ELR (cell line): ENCODE measurements at regions not wholly inside any gene's neighbourhood (a gene's known extent, or its start where the extent isn't known, plus 50 kb on each side); places are given as distances from the start of the nearest gene placed in this dataset.
"Not testable (repeated sequence)": the region's sequence is repeated elsewhere in the genome, so short reads cannot be mapped to it uniquely, and the experiment has no call there.

Experiments
- DNase-seq: peaks from one replicate; pipeline ENCODE4 v3.0.0-alpha.2; 2015; ENCODE audit warnings: low read depth

DNA sequence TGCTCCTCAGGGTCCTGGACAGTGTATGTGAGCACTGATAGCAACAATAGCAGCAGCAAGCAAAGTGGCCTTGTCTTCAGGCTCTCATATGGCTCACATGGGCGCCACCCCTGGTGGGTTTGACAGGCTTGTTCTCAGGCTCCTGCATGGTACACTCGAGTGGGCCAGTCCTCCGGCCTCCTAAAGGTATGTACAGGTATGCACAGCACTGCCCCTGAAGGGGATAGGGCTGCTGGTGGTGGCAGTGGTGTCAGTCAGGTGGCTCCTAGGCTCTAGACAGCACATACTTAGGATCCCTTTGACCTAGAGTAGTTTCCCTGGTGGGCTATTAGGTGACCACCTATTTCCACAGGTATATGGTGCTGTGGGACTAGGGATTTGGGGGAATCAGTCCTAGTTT, 79.8 kb downstream of the LGALS9B start:
- DNase-seq, result not testable (repeated sequence)

DNA sequence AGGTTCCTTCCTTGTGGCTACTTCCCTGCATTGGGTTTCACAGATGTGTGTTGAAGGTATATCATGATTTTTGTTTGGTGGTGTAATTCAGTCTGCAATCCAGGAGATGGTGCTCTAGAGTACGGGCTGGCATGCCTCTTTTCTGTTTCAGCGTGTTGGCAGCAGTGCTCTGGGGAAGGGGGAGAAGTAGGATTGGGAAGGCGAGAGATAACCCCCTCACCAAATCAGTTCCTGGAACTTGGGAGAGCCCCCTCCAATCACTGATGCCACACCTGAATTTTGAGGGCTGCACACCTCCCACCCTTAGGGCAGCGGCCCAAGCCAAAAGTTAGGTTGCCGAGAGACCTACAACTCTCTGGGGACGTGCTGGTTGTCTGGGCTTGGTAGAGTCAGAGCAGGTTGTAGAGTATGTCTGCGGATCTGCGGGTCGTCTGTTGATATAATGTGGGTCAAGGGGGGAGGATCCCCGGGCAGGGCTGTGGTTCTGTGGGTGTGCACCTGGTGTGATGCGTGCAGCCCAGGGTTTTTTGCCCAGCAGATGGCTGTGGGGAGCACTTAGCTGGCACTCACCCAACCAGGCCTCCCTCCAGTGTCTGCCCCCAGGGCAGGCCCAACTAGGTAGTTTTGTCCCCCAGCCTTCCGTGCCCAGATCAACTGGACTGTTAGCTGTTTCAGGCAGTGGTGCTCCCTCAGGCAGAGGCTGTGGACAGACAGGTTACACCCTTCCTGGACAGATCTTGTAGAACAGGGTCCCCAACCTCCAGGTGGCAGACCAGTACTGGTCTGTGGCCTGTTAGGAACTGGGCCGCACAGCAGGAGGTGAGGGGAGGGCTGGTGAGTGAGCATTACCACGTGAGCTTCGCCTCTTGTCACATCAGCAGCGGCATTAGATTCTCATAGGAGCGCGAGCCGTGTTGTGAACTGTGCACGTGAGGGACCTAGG, 85.7 kb downstream of the LGALS9B start:
- peak; percentile 40 for DNase-seq

DNA sequence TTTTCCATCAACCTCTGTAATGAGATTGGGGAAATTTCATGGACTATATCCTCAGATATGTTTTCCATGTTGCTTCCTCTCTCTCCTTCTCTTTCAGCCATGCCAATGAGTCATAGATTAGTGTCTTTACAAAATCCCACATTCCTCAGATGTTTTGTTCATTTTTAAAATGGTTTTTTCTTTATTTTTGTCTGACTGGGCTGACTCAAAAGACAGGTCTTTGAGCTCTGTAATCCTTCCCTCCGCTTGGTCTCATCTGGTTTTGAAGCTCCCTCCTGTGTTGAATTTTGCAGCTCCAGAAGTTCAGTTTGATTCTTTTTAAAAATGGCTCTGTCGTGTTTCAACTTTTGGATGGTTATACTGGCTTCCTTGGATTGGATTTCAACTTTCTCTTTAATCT, 86.7 kb downstream of the LGALS9B start:
- DNase-seq, result peak; percentile 40

DNA sequence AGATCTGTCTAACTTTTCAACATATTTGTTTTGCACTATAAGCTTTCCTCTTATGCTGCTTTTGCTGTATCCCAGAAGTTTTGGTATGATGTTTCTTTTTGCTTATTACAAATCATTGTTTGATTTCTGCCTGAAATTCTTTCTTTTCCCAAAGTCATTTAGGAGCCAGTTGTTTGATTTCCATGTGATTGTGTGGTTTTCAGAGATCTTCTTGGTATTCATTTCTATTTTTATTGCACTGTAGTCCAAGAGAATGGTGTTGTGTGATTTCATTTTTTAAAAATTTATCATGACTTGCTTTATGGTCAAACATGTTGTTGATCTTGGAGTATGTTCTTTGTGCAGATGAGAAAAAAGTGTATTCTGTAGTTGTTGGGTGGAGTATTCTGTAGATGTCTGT, 88.1 kb downstream of the LGALS9B start:
- DNase-seq, result not testable (repeated sequence)

DNA sequence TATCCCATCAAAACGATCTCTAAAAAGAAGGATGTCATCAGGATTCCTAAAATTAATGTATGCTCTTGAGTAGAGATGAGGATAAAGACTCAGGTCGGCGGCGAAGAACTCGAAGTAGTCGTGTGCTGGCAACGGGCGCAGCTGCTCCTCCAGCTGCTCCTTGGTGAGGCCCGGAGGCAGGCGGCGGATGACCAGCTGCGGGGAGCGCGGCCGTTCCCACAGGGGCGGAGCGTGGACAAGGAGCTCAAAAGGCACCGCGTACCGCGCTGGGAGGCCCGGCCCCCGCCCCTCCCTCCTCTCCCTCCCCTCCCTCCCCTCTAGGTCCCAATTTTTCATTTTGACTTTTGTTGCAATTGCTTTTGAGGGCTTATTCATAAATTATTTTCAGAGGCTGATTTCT, 90.7 kb downstream of the LGALS9B start:
- DNase-seq, result not testable (repeated sequence)

GRCh38 chr17:20375745-20376144, 91.6 kb downstream of the LGALS9B start:
- DNase-seq, result not testable (repeated sequence)
